Endodermal cell (in vitro differentiated cells): ENCODE measurements at regions not wholly inside any gene's neighbourhood (a gene's known extent, or its start where the extent isn't known, plus 50 kb on each side); places are given as distances from the start of the nearest gene placed in this dataset.

Source experiments
- DNase-seq: peaks from one replicate; pipeline ENCODE4 v3.0.0-alpha.2; 2017
- H3K27ac ChIP-seq: 2 replicates; pipeline ENCODE4 v1.5.1; 2013; ENCODE audit warnings: mild to moderate bottlenecking, low read depth, low read length, moderate library complexity
- H3K27me3 ChIP-seq: 2 replicates; pipeline ENCODE4 v1.6.1; 2013; ENCODE audit warnings: mild to moderate bottlenecking, low read length, moderate library complexity; ENCODE audit not compliant: insufficient read depth, control insufficient read depth, poor library complexity, severe bottlenecking
- H3K36me3 ChIP-seq: 2 replicates; pipeline ENCODE4 v1.7.0; 2013; ENCODE audit warnings: mild to moderate bottlenecking, low read length, moderate library complexity; ENCODE audit not compliant: control insufficient read depth, insufficient read depth
- H3K4me1 ChIP-seq: one replicate; pipeline ENCODE4 v1.7.0; 2013; ENCODE audit warnings: low read length; ENCODE audit not compliant: control insufficient read depth, insufficient read depth
- H3K4me3 ChIP-seq: 2 replicates; pipeline ENCODE4 v1.5.1; 2013; ENCODE audit warnings: mild to moderate bottlenecking, low read length, moderate library complexity
- H3K9ac ChIP-seq: 2 replicates; pipeline ENCODE4 v1.6.1; 2013; ENCODE audit warnings: mild to moderate bottlenecking, low read length, moderate library complexity; ENCODE audit not compliant: poor library complexity, severe bottlenecking; ENCODE audit errors: extremely low read depth
- H3K9me3 ChIP-seq: 2 replicates; pipeline ENCODE4 v1.6.1; 2013; ENCODE audit warnings: mild to moderate bottlenecking, low read length, moderate library complexity; ENCODE audit not compliant: control insufficient read depth
- H3K27ac Mint-ChIP-seq: 2 replicates; pipeline ENCODE4 v1.8.0; 2020; ENCODE audit warnings: mixed read lengths
- H3K27me3 Mint-ChIP-seq: 2 replicates; pipeline ENCODE4 v1.8.0; 2021; ENCODE audit warnings: mild to moderate bottlenecking, mixed read lengths; ENCODE audit not compliant: insufficient read depth
- H3K36me3 Mint-ChIP-seq: 2 replicates; pipeline ENCODE4 v1.8.0; 2020; ENCODE audit warnings: low read depth, mixed read lengths
- H3K4me1 Mint-ChIP-seq: 2 replicates; pipeline ENCODE4 v1.8.0; 2020; ENCODE audit warnings: mixed read lengths
- H3K4me3 Mint-ChIP-seq: 2 replicates; pipeline ENCODE4 v1.8.0; 2020; ENCODE audit warnings: mild to moderate bottlenecking, moderate library complexity, mixed read lengths
- H3K9me3 Mint-ChIP-seq: 2 replicates; pipeline ENCODE4 v1.8.0; 2020; ENCODE audit warnings: mild to moderate bottlenecking, mixed read lengths
- WGBS, 2 experiments: methylation state at CpG; one replicate each; pipeline versions ENCODE4 v1.1.5 to v1.1.7; 2013; ENCODE audit warnings: missing lambda C conversion rate in 2 of 2, mixed read lengths in 1 of 2; ENCODE audit not compliant: insufficient coverage in 1 of 2, insufficient read length in 1 of 2; 5-methylcytosine and 5-hydroxymethylcytosine counted together
- TF ChIP-seq, protein P1 (sequence below): fragments of 200-600 bp; sonication (generic); conservative IDR thresholded peaks from 2 replicates; pipeline ENCODE4 v1.5.0; 2021; ENCODE audit warnings: antibody characterized with exemption, mild to moderate bottlenecking

DNA sequence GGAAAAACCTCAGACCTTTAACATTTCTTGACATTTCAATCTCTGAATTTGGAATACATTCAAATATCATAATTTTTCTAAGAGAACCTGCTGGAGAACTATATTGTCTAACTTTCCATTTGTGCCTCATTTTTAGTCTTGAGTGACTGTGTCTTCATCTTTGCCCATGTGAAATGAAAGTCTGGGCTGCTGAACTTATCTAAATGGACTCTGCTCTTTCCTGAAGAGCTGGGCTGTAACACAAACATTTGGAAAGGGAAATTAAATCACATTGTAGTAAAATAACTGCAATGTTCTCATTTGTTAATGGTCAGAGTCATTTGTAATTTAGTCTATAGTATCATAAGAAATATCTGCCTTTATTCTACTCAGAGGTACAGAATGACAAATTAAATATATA is 373.1 kb downstream of the LRIG3 start:
- Histone ChIP-seq H3K36me3 (no peaks in the 10 kb centered on the region), H3K9ac (no peak overlapping the region), H3K4me3 (no peak overlapping the region), H3K27ac (no peak overlapping the region), H3K27me3 (no peaks in the 10 kb centered on the region), H3K4me1 (peaks cover 5% of the 10 kb centered on the region), H3K9me3 (no peaks in the 10 kb centered on the region)
- H3K9me3 Mint-ChIP-seq = no peaks in the 10 kb centered on the region
- no peak overlapping the region for H3K27ac Mint-ChIP-seq
- no peak for DNase-seq
- H3K4me3 Mint-ChIP-seq = no peak overlapping the region
- H3K27me3 Mint-ChIP-seq = no peaks in the 10 kb centered on the region
- TF ChIP-seq, protein P1, sequence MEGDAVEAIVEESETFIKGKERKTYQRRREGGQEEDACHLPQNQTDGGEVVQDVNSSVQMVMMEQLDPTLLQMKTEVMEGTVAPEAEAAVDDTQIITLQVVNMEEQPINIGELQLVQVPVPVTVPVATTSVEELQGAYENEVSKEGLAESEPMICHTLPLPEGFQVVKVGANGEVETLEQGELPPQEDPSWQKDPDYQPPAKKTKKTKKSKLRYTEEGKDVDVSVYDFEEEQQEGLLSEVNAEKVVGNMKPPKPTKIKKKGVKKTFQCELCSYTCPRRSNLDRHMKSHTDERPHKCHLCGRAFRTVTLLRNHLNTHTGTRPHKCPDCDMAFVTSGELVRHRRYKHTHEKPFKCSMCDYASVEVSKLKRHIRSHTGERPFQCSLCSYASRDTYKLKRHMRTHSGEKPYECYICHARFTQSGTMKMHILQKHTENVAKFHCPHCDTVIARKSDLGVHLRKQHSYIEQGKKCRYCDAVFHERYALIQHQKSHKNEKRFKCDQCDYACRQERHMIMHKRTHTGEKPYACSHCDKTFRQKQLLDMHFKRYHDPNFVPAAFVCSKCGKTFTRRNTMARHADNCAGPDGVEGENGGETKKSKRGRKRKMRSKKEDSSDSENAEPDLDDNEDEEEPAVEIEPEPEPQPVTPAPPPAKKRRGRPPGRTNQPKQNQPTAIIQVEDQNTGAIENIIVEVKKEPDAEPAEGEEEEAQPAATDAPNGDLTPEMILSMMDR = no peak
- H3K4me1 Mint-ChIP-seq = peaks cover 40% of the 10 kb centered on the region
- no peaks in the 10 kb centered on the region for H3K36me3 Mint-ChIP-seq

DNA sequence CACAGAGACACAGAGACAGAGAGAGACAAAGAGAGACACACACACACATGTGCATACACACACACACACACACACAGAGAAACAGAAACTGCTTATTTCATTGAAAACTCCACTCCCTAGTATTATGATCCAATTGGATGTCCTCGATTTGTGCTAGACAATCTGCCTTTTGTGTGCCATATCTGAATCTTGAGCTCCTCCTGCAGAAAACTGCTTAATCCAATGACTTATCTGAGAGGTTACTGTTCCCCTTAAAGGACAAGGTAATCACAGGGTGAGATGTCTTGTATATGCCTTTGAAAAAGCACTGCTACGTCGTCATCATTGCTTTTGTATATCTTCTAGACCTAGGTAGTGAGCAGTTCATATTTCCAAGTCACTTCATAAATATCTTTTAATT is 371.5 kb downstream of the LRIG3 start:
- no peak overlapping the region for H3K4me3 Mint-ChIP-seq
- TF ChIP-seq, protein P1 = no peak
- H3K4me1 Mint-ChIP-seq = peaks cover 40% of the 10 kb centered on the region
- Histone ChIP-seq H3K27me3 (no peaks in the 10 kb centered on the region), H3K4me3 (no peak overlapping the region), H3K9ac (no peak overlapping the region), H3K27ac (no peak overlapping the region), H3K36me3 (no peaks in the 10 kb centered on the region), H3K4me1 (peaks cover 16% of the 10 kb centered on the region), H3K9me3 (no peaks in the 10 kb centered on the region)
- H3K36me3 Mint-ChIP-seq = no peaks in the 10 kb centered on the region
- H3K27me3 Mint-ChIP-seq = no peaks in the 10 kb centered on the region
- WGBS, 2 experiments = 89 to 93% methylated on average over 3 of the region's 3 CpGs
- no peaks in the 10 kb centered on the region for H3K9me3 Mint-ChIP-seq
- DNase-seq = no peak
- H3K27ac Mint-ChIP-seq = no peak overlapping the region

DNA sequence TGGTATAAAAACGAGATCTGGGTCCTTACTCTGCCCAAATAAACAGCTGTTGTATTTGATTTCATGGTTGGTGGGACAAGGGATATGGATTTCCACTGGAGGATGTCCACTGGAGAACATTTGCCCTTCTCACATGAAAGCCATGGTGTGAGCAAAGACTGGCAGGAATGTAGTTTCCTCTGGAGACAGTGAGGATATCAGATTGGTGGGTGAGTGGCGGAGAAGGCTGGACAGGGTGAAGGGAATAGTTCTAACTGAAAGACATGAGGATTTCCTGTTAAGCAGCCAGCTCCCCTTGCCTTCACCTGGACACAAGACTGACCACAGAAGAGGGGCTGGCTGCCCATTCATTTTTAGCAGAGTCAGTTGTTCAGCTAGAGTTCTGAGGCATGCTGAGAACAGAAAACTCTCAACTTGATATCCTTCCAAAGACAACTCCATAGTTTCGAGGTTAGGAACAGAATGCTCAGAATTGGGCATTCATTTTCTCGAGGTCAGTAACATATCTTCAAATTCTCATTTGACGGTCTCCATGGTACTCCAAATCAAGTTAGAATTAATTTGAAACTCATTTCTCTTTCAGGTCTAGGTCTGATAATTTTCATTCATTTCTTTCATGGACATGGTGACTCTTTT is 365.7 kb downstream of the LRIG3 start:
- WGBS, 2 experiments = 82 to 87% methylated on average over 4 to 5 of the region's 5 CpGs
- no peak for DNase-seq
- Mint-ChIP-seq H3K9me3 (no peaks in the 10 kb centered on the region), H3K27me3 (peaks cover 7% of the 10 kb centered on the region), H3K27ac (no peak overlapping the region), H3K36me3 (no peaks in the 10 kb centered on the region), H3K4me3 (no peak overlapping the region), H3K4me1 (peaks cover 27% of the 10 kb centered on the region)
- H3K27ac ChIP-seq = no peak overlapping the region
- no peak overlapping the region for H3K4me3 ChIP-seq
- H3K4me1 ChIP-seq = peaks cover 16% of the 10 kb centered on the region
- H3K9me3 ChIP-seq = no peaks in the 10 kb centered on the region
- no peaks in the 10 kb centered on the region for H3K36me3 ChIP-seq
- H3K9ac ChIP-seq = no peak overlapping the region
- H3K27me3 ChIP-seq = peaks cover 10% of the 10 kb centered on the region
- TF ChIP-seq, protein P1 = no peak
